BLaER1 treated with 17β-estradiol and CSF1 and Interleukin-3, amounts not matched to agents 10 nM and 100 nM (cell line): ENCODE measurements at regions not wholly inside any gene's neighbourhood (a gene's known extent, or its start where the extent isn't known, plus 50 kb on each side); places are given as distances from the start of the nearest gene placed in this dataset.

ENCODE experiments used
- H3K27ac ChIP-seq, 11 experiments: shearing (Covaris generic); formaldehyde crosslinking; 2 replicates each; pipeline ENCODE4 v1.8.1; 2022
- H3K27me3 ChIP-seq, 11 experiments: shearing (Covaris generic); formaldehyde crosslinking; 2 replicates each; pipeline ENCODE4 v1.8.1; 2022
- H3K36me3 ChIP-seq, 11 experiments: shearing (Covaris generic); formaldehyde crosslinking; 2 replicates each; pipeline ENCODE4 v1.8.1; 2022
- H3K4me1 ChIP-seq, 10 experiments: shearing (Covaris generic); formaldehyde crosslinking; 2 replicates each; pipeline ENCODE4 v1.8.1; 2022
- H3K4me2 ChIP-seq, 11 experiments: shearing (Covaris generic); formaldehyde crosslinking; 2 replicates each; pipeline ENCODE4 v1.8.1; 2022
- H3K4me3 ChIP-seq, 10 experiments: shearing (Covaris generic); formaldehyde crosslinking; 2 replicates each; pipeline ENCODE4 v1.8.1; 2022
- H3K9ac ChIP-seq, 11 experiments: shearing (Covaris generic); formaldehyde crosslinking; 2 replicates each; pipeline ENCODE4 v1.8.1; 2022
- H3K9me3 ChIP-seq, 11 experiments: shearing (Covaris generic); formaldehyde crosslinking; replicated peaks in 1 of 11; 2 replicates each; pipeline ENCODE4 v1.8.1; 2022
- H4K20me1 ChIP-seq, 11 experiments: shearing (Covaris generic); formaldehyde crosslinking; 2 replicates each; pipeline ENCODE4 v1.8.1; 2022
- Cebpa-rat ChIP-seq, 11 experiments: shearing (Covaris generic); IDR thresholded peaks; 2 replicates each; pipeline ENCODE4 v1.8.1; 2022

DNA sequence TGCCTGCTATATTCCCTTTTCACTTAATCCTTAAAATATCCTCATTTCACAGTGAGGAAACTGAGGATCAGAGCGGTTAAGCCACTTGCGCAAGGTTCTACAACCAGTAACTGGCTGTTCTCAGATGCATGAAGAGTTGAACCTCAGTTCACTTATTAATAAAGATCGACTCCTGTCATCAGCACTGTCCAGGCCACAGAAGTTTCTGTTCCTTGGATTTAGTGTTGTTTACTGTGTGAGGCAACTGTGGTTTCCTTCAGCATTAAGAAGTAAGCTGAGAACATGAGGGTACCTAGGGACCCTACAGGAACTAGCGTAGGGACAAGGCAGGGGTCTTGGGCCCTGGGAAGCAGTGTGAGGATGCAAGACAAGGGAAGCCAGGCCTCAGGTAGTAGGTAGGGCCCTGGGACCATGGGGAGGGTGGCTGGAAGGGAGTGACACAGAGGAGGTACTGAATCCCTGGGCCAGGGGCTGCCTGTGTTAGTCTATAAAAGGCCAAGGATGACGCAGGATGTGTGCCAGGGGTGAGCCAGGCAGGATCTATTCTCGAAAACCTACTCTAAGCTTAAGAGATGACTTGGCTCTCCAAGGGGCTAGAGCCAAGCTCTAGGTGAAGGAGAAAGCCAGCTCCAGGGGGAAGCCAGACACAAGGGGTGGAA is 181.2 kb upstream of the CSF3R start:
- no peak overlapping the region for H3K9ac ChIP-seq
- peak overlapping the region in 2 of 11 experiments; percentile 10 to 26; a peak in 2 of 22 replicates for H3K27ac ChIP-seq
- no peaks in the 10 kb centered on the region for H4K20me1 ChIP-seq
- peak overlapping the region in 4 of 11 experiments; percentile 14 to 56 (median 42); a peak in 6 of 22 replicates for H3K4me2 ChIP-seq
- H3K4me3 ChIP-seq, result no peak overlapping the region
- H3K27me3 ChIP-seq, result no peaks in the 10 kb centered on the region
- H3K4me1 ChIP-seq, result peaks cover 5 to 25% (median 18%) of the 10 kb centered on the region in 10 experiments; a peak in 15 of 20 replicates
- no peak for TF ChIP-seq Cebpa-rat (IDR thresholded peaks at IDR 0.05)
- H3K9me3 ChIP-seq, result peaks cover 0 to 5% (median 0%) of the 10 kb centered on the region in 11 experiments; a peak in 1 of 22 replicates
- H3K36me3 ChIP-seq, result no peaks in the 10 kb centered on the region

GRCh38 chr1:36658838-36659237 is 176.1 kb upstream of the CSF3R start:
- peaks cover 14 to 45% (median 27%) of the 10 kb centered on the region in 10 experiments; a peak in 19 of 20 replicates for H3K4me1 ChIP-seq
- no peaks in the 10 kb centered on the region for H3K36me3 ChIP-seq
- H3K9ac ChIP-seq, result no peak overlapping the region
- H3K4me2 ChIP-seq, result no peak overlapping the region
- no peaks in the 10 kb centered on the region for H3K9me3 ChIP-seq
- no peaks in the 10 kb centered on the region for H3K27me3 ChIP-seq
- H3K4me3 ChIP-seq, result no peak overlapping the region
- 0 out of 22 replicates have a peak, but pooled peaks cover 0 to 3% (median 0%) of the 10 kb centered on the region in 11 experiments for H4K20me1 ChIP-seq
- no peak for TF ChIP-seq Cebpa-rat (IDR thresholded peaks at IDR 0.05)
- H3K27ac ChIP-seq, result no peak overlapping the region

- H3K9ac ChIP-seq, result no peak overlapping the region
- H3K4me3 ChIP-seq, result no peak overlapping the region
- no peak for TF ChIP-seq Cebpa-rat (IDR thresholded peaks at IDR 0.05)
- 0 out of 22 replicates have a peak, but pooled peaks cover 0 to 3% (median 0%) of the 10 kb centered on the region in 11 experiments for H4K20me1 ChIP-seq
- no peaks in the 10 kb centered on the region for H3K27me3 ChIP-seq
- H3K4me1 ChIP-seq, result peaks cover 13 to 53% (median 29%) of the 10 kb centered on the region in 10 experiments
- no peaks in the 10 kb centered on the region for H3K36me3 ChIP-seq
- no peak overlapping the region for H3K27ac ChIP-seq
- no peak overlapping the region for H3K4me2 ChIP-seq
- H3K9me3 ChIP-seq, result no peaks in the 10 kb centered on the region
Measured at GRCh38 chr1:36657826-36658225, 175.1 kb upstream of the CSF3R start.

- Histone ChIP-seq H3K4me1 (peaks cover 23 to 56% (median 39%) of the 10 kb centered on the region in 10 experiments), H3K36me3 (no peaks in the 10 kb centered on the region), H3K27ac (no peak overlapping the region), H3K4me2 (peak overlapping the region in 4 of 11 experiments; percentile 10 to 73 (median 64); a peak in 4 of 22 replicates), H4K20me1 (0 out of 22 replicates have a peak, but pooled peaks cover 0 to 3% (median 0%) of the 10 kb centered on the region in 11 experiments), H3K27me3 (no peaks in the 10 kb centered on the region), H3K4me3 (no peak overlapping the region), H3K9ac (no peak overlapping the region), H3K9me3 (no peaks in the 10 kb centered on the region)
- TF ChIP-seq Cebpa-rat (IDR thresholded peaks at IDR 0.05), result no peak
Measured at GRCh38 chr1:36656838-36657237, 174.1 kb upstream of the CSF3R start.

- Histone ChIP-seq H3K36me3 (no peaks in the 10 kb centered on the region), H3K27me3 (no peaks in the 10 kb centered on the region), H3K27ac (peak overlapping the region in 6 of 11 experiments; percentile 2 to 41 (median 26); a peak in 4 of 22 replicates), H4K20me1 (0 out of 22 replicates have a peak, but pooled peaks cover 0 to 3% (median 0%) of the 10 kb centered on the region in 11 experiments), H3K4me1 (peaks cover 23 to 61% (median 39%) of the 10 kb centered on the region in 10 experiments), H3K9ac (no peak overlapping the region; a peak in 1 of 22 replicates), H3K4me3 (no peak overlapping the region), H3K4me2 (peak overlapping the region in 10 of 11 experiments; percentile 3 to 75 (median 61); a peak in 16 of 22 replicates), H3K9me3 (no peaks in the 10 kb centered on the region)
- TF ChIP-seq Cebpa-rat (IDR thresholded peaks at IDR 0.05), result no peak
Measured at GRCh38 chr1:36656271-36656670, 173.6 kb upstream of the CSF3R start.

DNA sequence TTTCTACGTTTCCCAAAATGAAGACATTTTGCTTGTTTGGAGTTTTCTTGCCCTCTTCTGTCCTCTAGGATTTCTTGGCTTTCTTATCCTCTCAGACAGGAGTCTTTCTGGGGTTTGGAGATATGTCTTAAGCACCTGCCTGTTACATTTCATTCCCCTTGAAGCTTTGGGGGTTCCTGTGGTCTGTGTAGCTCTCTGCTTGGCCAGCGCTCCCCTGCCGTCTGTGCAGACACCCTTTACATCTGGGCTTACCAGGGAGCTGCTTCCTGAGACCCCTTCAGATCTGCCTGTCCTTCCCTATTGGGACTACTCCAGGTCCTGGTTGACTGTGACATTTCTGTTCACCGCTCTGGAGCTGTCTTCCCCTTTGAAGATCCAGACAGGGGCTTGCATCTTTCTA is 171.9 kb upstream of the CSF3R start:
- Histone ChIP-seq H3K9me3 (no peaks in the 10 kb centered on the region), H3K4me1 (peaks cover 23 to 70% (median 41%) of the 10 kb centered on the region in 10 experiments), H3K27ac (peak overlapping the region in 3 of 11 experiments; percentile 9 to 41 (median 15); a peak in 2 of 22 replicates), H3K9ac (peak overlapping the region in 1 of 11 experiments; percentile 27; a peak in 1 of 22 replicates), H3K4me2 (peak overlapping the region in 9 of 11 experiments; percentile 39 to 75 (median 64); a peak in 16 of 22 replicates), H3K36me3 (no peaks in the 10 kb centered on the region), H3K4me3 (no peak overlapping the region), H4K20me1 (0 out of 22 replicates have a peak, but pooled peaks cover 0 to 3% (median 0%) of the 10 kb centered on the region in 11 experiments), H3K27me3 (no peaks in the 10 kb centered on the region)
- no peak for TF ChIP-seq Cebpa-rat (IDR thresholded peaks at IDR 0.05)

DNA sequence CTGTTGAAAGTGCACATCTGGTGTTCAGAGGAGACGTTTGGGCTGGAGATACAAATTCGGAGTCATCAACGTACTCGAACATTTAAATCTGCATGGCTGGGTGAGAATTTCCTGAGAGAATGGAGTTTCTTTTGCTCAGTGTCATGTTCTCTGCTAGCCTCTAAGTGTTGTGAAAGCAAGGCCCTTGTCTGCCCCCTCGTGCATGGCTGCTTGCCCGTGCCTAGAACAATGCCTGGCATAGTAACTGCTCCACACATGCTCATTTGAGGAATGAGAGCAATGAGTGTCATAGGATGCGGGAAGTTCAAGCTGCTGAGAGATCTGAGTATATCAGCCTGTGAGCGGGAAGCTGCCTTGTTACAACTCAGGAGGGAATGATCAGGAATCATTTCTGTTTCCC is 171.1 kb upstream of the CSF3R start:
- no peak for TF ChIP-seq Cebpa-rat (IDR thresholded peaks at IDR 0.05)
- Histone ChIP-seq H3K27ac (no peak overlapping the region; a peak in 1 of 22 replicates), H3K4me1 (peaks cover 23 to 73% (median 42%) of the 10 kb centered on the region in 10 experiments), H3K27me3 (no peaks in the 10 kb centered on the region), H3K9me3 (no peaks in the 10 kb centered on the region), H3K4me2 (peak overlapping the region in 8 of 11 experiments; percentile 39 to 75 (median 62); a peak in 8 of 22 replicates), H3K4me3 (no peak overlapping the region), H3K9ac (no peak overlapping the region), H3K36me3 (no peaks in the 10 kb centered on the region), H4K20me1 (0 out of 22 replicates have a peak, but pooled peaks cover 0 to 3% (median 0%) of the 10 kb centered on the region in 11 experiments)

DNA sequence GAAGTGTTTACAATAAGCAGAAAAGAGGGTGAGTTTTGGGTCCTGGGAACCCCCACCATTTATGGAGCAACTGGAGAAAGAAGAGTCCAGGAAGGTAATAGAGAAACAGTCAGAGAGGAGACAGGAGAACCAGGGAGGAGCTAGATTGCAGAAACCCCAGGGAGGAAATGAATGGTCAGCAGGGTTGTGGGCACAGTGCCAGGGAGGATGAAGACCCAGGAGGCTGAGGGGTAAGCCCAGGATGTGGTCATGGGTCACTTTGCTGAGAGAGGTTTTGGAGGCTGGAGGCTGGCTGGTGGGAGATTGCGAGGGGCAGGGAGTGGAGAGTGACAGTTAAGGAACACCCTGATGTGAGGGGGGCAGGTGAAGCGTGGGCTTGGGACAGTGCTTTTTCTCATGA is 169.9 kb upstream of the CSF3R start:
- H3K27ac ChIP-seq, result no peak overlapping the region
- peaks cover 23 to 79% (median 53%) of the 10 kb centered on the region in 10 experiments for H3K4me1 ChIP-seq
- peaks cover 0 to 3% (median 0%) of the 10 kb centered on the region in 11 experiments; a peak in 1 of 22 replicates for H4K20me1 ChIP-seq
- no peak overlapping the region for H3K4me3 ChIP-seq
- no peak for TF ChIP-seq Cebpa-rat (IDR thresholded peaks at IDR 0.05)
- H3K36me3 ChIP-seq, result no peaks in the 10 kb centered on the region
- H3K4me2 ChIP-seq, result peak overlapping the region; percentile 41 to 73 (median 56); a peak in 20 of 22 replicates
- no peaks in the 10 kb centered on the region for H3K27me3 ChIP-seq
- no peaks in the 10 kb centered on the region for H3K9me3 ChIP-seq
- no peak overlapping the region for H3K9ac ChIP-seq

DNA sequence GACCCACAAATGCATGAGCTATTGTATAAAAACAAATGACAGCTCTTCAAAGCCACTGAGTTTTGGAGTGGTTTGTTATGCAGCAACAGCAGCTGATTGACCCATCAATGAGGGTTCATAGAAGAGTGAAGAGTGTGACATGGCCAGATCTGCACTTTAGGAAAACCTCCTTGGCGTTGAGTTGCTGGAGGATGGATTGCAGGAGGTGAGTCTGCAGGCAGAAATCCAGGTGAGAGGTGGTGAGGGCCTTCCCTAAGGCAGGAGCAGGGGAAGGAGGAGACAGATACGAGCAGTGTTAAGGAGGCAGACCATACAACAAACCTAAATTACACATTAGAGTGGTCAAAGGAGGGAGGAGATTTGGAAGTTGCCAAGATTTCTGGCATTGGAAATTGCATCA is 169.3 kb upstream of the CSF3R start:
- TF ChIP-seq Cebpa-rat (IDR thresholded peaks at IDR 0.05), result no peak
- Histone ChIP-seq H3K4me1 (peaks cover 23 to 81% (median 55%) of the 10 kb centered on the region in 10 experiments), H3K36me3 (no peaks in the 10 kb centered on the region), H3K9me3 (no peaks in the 10 kb centered on the region), H3K9ac (no peak overlapping the region), H3K27me3 (no peaks in the 10 kb centered on the region), H3K4me3 (no peak overlapping the region), H4K20me1 (peaks cover 0 to 3% (median 0%) of the 10 kb centered on the region in 11 experiments; a peak in 1 of 22 replicates), H3K27ac (no peak overlapping the region), H3K4me2 (peak overlapping the region in 10 of 11 experiments; percentile 41 to 73 (median 57); a peak in 15 of 22 replicates)
